GM19467 (cell line): ENCODE measurements at regions not wholly inside any gene's neighbourhood (a gene's known extent, or its start where the extent isn't known, plus 50 kb on each side); places are given as distances from the start of the nearest gene placed in this dataset.
"Not testable (repeated sequence)": the region's sequence is repeated elsewhere in the genome, so short reads cannot be mapped to it uniquely, and the experiment has no call there.

Experiments
- ATAC-seq: cut with Tn5 transposase; IDR thresholded peaks from one replicate; pipeline ENCODE4 v1.9.1; 2021; ENCODE audit warnings: mild to moderate bottlenecking, moderate library complexity; ENCODE audit not compliant: unreplicated experiment

- ATAC-seq: no peak
Observed at GRCh38 chr10:90111671-90112070, 410.3 kb downstream of the KIF20B start.

DNA sequence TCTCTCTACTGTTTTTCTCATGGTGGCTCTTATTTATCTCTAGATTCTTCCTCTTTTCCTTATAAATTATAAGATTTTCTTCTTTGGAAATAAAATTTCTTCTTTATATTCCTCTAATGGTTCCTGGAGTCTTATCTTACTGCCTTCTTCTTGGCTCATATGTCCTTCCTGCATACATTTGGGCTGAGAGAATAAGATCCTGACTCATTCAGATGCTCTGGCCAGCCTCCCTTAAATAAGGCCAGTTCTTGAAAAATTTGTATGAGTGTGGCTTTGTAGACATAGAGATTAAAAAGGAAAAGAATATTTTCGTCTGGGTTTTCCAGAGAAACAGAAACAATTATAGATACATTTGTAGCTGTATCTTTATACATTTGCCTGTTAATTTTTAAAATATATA is 411.3 kb downstream of the KIF20B start:
- ATAC-seq: no peak

DNA sequence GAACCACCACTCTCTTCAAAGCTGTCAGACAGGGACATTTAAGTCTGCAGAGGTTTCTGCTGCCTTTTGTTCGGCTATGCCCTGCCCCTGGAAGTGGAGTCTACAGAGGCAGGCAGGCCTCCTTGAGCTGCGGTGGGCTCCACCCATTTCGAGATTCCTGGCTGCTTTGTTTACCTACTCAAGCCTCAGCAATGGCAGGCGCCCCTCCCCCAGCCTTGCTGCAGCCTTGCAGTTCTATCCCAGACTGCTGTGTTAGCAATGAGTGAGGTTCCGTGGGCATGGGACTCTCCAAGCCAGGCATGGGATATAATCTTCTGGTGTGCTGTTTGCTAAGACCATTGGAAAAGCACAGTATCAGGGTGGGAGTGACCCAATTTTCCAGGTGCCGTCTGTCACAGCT is 417.2 kb downstream of the KIF20B start:
- not testable (repeated sequence) for ATAC-seq

DNA sequence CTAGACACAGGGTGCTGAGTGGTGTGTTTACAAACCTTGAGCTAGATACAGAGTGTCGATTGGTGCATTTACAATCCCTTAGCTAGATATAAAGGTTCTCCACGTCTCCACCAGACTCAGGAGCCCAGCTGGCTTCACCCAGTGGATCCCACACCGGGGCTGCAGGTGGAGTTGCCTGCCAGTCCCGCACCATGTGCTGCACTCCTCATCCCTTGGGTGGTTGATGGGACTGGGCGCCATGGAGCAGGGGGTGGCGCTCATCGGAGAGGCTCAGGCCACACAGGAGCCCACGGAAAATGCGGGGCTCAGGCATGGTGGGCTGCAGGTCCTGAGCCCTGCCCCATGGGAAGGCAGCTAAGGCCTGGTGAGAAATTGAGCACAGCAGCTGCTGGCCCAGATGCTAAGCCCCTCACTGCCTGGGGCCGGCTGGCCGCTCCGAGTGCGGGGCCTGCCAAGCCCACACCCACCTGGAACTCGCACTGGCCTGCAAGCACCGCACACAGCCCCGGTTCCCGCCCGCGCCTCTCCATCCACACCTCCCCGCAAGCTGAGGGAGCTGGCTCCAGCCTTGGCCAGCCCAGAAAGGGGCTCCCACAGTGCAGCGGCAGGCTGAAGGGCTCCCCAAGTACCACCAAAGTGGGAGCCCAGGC is 418.4 kb downstream of the KIF20B start:
- not testable (repeated sequence) for ATAC-seq

DNA sequence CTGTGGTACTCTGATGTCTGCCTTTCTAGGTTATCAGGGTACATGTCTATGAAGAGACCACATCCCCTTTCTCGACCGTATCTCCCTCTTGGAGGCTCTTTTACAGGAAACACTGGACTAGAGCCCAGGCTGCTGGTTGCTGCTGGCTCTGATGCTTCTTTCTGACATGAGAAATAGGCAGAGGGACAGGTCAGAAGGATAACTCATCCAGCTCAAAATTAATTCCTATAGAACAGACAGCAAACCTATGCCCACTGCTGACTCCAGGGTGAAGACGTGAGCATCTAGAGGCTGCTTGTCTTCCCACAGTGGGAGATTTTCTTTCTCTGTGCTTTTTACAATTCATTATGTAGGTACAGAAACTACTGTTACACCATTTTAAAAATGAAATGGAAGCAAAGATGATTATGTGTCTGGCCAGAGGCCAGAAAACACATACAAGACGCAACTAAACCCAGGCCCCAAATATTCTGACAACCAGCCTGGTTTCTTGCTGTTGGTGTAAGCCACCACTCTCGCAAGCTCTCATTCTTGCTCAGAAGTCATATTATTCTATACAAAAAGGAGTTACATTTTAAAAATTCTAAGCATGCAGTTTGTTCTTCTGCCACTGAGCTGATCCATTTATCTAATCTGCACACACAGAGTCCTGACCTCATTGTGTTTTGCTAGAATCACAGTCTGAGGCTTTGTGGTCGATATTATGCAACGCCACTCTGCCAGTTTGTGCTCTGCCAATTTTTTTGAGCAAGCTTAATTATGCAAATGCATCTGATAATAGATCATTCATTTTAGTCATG is 424.3 kb downstream of the KIF20B start:
- ATAC-seq: no peak

DNA sequence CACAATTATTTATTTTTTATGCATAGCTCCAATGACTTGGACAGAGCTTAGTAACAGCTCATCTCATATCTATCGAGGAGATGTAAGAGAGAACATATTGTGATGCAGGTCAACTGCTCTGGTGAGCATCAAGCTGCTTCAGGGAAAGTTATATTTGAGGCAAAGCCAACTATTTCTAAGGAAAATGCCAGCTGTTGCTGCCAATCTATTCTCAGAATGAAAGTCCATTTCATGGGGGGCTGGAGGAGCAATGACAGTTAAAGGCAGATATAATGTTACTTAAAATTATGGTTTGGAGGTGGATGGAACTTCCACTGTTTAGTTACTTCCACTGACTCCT is 424.8 kb downstream of the KIF20B start:
- ATAC-seq: no peak

DNA sequence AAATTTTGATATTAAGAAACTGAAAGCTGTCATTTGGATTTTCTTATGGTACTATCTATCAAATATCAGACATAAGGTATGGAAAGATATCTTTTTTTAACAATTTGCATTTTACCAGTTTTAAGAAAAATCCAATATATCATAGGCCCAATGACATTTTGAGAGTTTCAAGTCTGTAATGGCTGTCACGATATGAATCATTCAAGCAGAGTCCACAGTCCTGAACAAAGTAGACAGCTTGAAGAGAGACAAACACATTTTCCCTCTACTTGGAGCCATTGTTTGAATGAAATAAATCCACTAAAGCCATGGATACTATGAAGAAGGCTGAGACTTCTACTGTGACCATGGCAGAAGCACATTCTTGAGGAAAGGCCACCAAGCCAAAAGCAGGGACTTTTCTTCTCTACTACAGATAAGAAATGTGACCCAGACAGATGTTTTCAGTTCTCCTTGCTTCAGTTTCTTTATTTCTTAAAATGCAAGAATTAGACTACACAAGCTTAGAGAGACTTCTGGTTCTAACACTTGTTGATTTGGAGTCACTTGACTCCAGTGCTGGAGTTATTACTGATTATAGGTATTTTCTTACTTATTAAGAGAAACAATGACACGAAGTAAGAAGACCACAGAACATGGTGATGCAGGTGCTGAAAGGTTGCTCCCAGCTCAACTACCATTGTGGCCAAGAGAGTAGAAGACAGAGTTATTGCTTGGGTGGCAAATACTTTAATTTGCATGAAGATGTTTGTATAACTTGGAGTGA is 429.1 kb downstream of the KIF20B start:
- no peak for ATAC-seq

DNA sequence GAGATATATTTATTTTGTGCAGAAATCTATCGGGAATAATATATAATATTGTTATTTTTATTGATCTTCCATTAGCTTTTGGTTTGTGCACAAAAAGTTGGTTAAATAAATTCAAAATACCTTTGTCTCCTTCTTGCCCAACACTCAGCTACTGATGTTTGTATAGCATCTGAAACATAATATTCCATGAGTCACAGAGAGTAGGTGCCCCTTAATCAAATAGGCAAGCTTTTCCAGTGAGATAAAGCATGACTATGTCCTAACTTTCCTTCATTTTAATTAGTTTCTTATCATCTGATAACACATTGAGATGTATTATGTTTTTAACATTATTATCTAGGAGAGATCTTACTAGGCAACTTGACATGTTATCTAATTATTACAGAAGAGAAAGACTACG is 432.2 kb downstream of the KIF20B start:
- no peak for ATAC-seq

- no peak for ATAC-seq
Observed at GRCh38 chr10:90136731-90137316, 435.4 kb downstream of the KIF20B start.

- no peak for ATAC-seq
Observed at GRCh38 chr10:90138844-90139243, 437.5 kb downstream of the KIF20B start.

DNA sequence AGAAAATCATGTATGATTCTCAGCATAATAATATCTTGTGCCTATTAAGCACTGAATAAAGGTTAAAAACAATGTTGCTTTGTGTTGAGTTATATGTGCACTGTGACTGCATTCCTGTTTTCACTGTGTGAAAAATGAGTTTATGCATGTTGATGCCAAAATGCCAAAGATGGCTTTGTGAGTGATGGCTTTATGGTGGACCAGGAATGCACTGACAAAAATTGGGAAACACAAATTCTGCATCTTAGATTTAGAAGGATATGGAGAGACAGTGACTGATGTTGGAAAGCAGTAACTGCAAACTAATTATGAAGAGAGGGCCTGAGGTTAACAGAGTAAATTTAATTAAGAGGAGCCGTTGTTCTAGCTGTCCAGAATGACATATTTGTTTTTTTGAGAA is 440.4 kb downstream of the KIF20B start:
- ATAC-seq: no peak

DNA sequence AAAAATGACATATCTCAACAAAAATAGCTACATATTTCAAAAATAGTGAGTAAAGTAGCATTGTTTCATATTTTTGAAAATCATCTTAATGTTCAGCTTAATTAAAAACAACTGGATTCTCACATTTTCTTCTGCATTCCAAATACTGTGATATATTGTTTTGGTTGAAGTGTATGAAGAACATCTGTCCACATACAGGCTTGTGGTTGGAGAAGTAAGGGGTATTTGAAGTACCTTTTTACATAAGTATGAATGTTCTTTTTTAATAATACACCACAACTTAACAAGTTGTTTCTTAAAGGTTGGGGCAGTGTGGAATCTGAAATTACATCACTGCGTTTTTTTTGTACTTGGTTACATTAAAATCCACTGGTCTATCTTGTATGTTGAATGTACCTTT is 442.5 kb downstream of the KIF20B start:
- ATAC-seq: no peak

DNA sequence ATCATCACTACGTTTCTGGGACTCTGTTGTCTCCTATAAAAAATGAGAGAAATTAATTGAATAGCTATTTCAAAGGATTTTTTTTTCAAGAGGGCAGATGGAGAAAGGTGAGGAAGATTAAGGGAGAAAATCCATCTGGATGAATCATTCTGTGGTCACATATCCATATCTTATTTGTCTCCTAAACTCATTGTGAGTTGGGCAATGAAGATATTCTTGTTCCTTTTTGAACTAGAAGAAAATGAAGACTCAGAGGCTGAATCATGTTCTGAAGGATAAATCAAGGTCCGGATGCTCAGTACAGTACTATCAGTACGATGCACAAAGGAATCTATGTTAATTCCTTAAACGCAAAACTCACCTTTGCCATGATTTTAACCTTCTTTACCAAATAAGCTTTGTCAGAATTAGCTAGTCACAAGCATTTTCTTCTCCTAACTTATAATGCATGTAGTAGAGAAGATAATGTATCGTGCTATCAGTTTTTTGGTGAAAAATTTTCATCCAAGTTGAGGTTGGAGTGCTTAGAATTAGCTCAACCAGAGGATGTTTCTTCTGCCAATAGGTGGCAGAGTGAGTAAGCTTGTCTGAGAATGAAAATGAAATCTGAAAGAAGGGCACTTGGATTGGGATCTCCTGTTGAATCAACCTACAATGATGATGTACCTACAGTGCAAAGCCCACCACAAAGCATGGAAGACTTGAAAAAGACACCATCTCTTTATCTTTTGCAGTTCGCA is 446.9 kb downstream of the KIF20B start:
- no peak for ATAC-seq

GRCh38 chr10:90149563-90149962 is 448.2 kb downstream of the KIF20B start:
- no peak for ATAC-seq

DNA sequence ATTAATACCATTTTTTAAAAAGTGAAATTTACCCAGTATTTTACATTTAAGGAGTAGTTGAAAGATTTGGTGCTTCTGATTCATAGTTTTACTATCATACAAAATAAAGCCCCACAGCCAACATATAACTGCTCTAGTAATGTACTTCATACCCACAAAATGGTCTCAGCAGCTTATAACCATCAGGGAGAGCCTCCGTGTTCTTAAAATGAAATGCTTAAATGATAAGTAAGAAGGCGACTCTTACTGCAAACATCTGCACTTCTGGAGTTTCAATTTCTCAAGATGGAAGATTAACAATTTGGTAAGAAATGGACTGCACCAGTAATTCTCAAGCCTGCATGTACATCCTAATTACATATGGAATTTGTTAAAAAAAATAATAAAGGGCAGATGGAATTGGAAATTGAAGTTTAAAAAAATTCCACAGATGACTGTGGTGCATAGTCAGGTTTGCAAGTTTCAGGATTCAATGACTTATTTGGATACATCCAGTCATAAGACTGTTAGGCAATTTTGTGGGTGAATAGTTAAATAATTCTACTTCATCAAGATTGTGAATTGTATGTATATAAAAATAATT is 461.0 kb downstream of the KIF20B start:
- ATAC-seq: no peak

- ATAC-seq: no peak
Observed at GRCh38 chr10:90167174-90168064, 466.0 kb downstream of the KIF20B start.

DNA sequence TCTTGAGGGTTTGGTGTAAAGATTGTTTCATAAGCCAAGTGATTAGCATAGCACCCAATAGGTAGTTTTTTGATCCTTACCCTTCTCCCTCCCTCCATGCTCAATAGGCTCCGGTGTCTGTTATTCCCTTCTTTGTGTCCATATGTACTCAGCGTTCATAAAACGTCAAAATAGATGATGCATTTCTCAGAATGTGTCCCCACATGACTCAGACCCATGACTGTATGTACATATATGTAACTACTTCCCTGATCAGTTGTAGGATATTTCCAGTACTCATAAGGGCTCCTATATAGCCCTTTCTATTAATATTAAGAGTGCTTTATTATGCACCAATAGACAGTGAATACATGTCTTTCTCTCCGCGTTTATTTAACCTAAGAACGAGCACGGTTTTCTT is 466.9 kb downstream of the KIF20B start:
- ATAC-seq: no peak

GRCh38 chr10:90171014-90171722 is 469.8 kb downstream of the KIF20B start:
- no peak for ATAC-seq

DNA sequence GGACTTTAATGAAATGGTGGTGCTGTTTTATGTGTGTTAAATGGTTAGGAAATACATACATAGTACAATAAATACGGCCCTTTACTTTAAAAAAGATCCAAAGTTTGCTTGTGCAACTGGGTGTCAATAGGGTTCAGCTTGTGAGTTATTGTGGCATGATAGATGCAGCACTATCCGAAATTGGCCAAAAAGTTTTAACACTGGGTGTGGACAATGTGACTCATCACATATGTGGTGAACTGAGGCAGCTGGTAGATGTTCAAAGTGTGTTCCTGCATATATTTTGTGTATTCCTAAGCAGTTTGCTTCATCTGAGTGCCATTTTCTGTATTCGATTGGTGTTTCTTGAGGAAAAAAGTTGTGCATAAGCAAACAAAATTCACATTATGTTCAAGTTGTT is 473.1 kb downstream of the KIF20B start:
- no peak for ATAC-seq
